ENCODE measurements at regions not wholly inside any gene's neighbourhood (a gene's known extent, or its start where the extent isn't known, plus 50 kb on each side); places are given as distances from the start of the nearest gene placed in this dataset.
"Not testable (repeated sequence)": the region's sequence is repeated elsewhere in the genome, so short reads cannot be mapped to it uniquely, and the experiment has no call there.

DNA sequence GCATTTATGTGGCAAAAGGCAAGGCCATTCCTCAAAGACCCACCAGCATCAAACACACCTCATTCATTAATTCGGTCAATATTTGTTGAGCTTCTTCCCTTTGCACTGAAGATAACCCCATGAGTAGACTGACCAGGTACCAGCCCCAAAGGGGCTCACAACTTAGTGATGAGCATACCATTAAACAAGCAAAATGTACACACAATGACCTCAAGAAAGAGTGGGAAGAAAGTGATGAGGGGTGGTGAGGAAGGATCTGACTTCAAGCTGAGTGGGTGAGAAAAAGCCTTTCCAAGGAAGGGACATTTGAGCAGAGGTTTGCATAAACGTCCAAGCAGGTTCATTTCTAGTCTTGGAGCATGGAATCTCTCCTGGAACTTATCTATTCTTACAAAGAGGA, 562.5 kb downstream of the TOX3 start:
- intact Hi-C loops (cut with DNase I; ENCODE audit: low total_unique reads), result no loop called here

DNA sequence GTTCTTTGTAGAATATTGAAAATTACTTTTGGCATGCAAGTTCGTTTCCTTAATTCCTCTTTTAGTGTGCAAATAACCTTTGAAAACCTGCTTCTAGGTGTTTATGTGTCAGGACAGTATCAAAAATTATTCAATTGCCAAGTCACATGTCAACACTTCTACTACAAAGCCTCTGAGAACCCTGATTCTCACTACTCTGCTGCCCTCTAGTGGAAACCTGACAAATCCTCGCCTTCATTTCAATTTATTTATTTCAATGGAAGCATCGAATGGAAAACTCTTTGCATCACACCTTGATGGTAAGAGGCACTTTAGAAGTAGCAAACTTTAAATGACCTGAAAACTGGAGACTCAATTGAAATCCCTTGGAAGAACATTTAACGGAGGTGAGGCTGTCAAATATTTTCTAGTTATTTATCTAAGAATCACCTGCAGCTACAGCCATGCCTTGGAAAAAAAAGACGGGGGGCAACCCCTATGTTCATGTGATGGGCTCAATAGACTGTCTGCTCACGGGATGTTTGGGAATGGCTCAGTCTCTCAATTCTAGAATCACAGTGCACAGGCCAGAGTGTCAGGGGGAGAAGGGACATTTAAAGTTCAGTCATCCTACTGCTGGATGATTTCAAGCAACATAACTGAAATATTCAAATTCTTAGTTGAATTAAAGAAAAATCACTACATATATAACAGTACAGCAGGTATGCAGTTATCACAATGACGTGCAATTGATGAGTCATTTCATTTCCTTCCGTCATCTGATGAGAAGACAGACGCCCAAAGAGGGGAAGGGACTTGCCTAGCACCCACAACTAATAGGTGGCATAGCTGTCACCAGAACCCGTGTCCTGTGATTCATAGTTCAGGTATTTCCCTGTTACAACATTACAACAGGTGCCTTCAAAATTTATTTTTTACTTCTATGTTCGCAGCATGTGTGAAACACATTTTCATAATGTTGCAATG, 563.9 kb downstream of the TOX3 start:
- H3K36me3 ChIP-seq, result no peaks in the 10 kb centered on the region
- no peaks in the 10 kb centered on the region for H3K27me3 ChIP-seq (replicated peaks in 1 of 7)
- H3K4me1 ChIP-seq, result no peaks in the 10 kb centered on the region
- WGBS, 5 donors, result 31 to 44% (median 36%) methylated on average over 11 of the region's 11 CpGs
- no peak overlapping the region for H3K4me3 ChIP-seq
- TF ChIP-seq, protein P1, sequence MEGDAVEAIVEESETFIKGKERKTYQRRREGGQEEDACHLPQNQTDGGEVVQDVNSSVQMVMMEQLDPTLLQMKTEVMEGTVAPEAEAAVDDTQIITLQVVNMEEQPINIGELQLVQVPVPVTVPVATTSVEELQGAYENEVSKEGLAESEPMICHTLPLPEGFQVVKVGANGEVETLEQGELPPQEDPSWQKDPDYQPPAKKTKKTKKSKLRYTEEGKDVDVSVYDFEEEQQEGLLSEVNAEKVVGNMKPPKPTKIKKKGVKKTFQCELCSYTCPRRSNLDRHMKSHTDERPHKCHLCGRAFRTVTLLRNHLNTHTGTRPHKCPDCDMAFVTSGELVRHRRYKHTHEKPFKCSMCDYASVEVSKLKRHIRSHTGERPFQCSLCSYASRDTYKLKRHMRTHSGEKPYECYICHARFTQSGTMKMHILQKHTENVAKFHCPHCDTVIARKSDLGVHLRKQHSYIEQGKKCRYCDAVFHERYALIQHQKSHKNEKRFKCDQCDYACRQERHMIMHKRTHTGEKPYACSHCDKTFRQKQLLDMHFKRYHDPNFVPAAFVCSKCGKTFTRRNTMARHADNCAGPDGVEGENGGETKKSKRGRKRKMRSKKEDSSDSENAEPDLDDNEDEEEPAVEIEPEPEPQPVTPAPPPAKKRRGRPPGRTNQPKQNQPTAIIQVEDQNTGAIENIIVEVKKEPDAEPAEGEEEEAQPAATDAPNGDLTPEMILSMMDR (IDR thresholded peaks at IDR 0.05 in 8 of 11, conservative IDR thresholded peaks at IDR 0.05 in 3 of 11), result peak in 9 of 11 experiments; percentile 12 to 61 (median 49)
- TF ChIP-seq POLR2AphosphoS5 (IDR thresholded peaks at IDR 0.05), result no peak
- no peak for DNase-seq
- peaks cover 0 to 3% (median 0%) of the 10 kb centered on the region in 8 donors for H3K9me3 ChIP-seq
- intact Hi-C loops (cut with DNase I; ENCODE audit: low total_unique reads), result no loop called here
- no peak overlapping the region for H3K27ac ChIP-seq

More for the DNA sequence above, 562.5 kb downstream of the TOX3 start:
- no peaks in the 10 kb centered on the region for H3K36me3 ChIP-seq
- H3K4me3 ChIP-seq, result no peak overlapping the region
- WGBS, 5 donors, result 38 to 51% (median 42%) methylated on average over 2 of the region's 2 CpGs
- H3K27ac ChIP-seq, result no peak overlapping the region
- TF ChIP-seq POLR2AphosphoS5 (IDR thresholded peaks at IDR 0.05) (no peak), POLR2A (IDR thresholded peaks at IDR 0.05) (no peak)
- TF ChIP-seq, protein P1 (IDR thresholded peaks at IDR 0.05 in 8 of 11, conservative IDR thresholded peaks at IDR 0.05 in 3 of 11), result no peak
- no peak for DNase-seq
- H3K4me1 ChIP-seq, result no peaks in the 10 kb centered on the region
- peaks cover 0 to 3% (median 0%) of the 10 kb centered on the region in 8 donors for H3K9me3 ChIP-seq
- no peaks in the 10 kb centered on the region for H3K27me3 ChIP-seq (replicated peaks in 1 of 7)

DNA sequence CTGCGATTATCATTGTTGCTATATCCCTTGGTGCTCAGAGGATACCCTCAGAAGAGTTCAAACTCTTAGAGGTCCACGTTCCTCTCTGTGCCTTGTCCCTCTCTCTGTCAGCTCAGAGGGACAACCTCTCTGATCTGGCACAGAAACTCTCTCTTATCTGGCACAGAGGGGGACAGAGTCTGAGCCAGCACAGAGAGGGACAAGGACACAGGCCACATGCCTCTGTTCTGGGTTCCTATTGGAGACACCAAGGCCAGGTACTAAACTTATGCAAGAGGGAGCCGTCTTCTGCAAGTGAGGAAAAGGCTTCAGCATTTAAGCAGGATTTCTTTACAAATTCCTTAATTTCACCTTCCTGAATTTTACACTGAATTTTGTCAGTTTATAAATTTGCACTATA, 565.2 kb downstream of the TOX3 start:
- intact Hi-C loops (cut with DNase I; ENCODE audit: low total_unique reads), result no loop called here
- no peak for DNase-seq
- Histone ChIP-seq H3K4me3 (no peak overlapping the region), H3K27ac (no peak overlapping the region), H3K27me3 (replicated peaks in 1 of 7) (no peaks in the 10 kb centered on the region), H3K4me1 (no peaks in the 10 kb centered on the region), H3K9me3 (no peaks in the 10 kb centered on the region), H3K36me3 (no peaks in the 10 kb centered on the region)
- TF ChIP-seq, protein P1 (IDR thresholded peaks at IDR 0.05 in 8 of 11, conservative IDR thresholded peaks at IDR 0.05 in 3 of 11), result no peak
- TF ChIP-seq POLR2A (IDR thresholded peaks at IDR 0.05) (no peak), POLR2AphosphoS5 (IDR thresholded peaks at IDR 0.05) (no peak)
- WGBS, 5 donors, result 66 to 74% (median 71%) methylated on average over 3 of the region's 3 CpGs

DNA sequence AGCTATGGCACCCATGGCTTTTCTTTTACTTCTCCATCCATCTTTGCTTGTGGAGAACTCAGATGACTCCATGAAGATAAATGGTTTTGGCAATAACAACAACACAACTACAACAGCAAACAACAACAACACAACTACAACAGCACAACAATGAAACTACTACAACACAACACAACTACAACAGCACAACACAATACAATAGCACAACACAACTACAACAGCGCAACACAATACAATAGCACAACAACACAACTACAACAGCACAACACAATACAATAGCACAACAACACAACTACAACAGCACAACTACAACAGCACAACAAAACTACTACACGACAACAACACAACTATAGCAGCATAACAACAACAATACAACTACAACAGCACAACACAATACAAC, 569.4 kb downstream of the TOX3 start:
- H3K27me3 ChIP-seq (replicated peaks in 1 of 7); H3K27ac ChIP-seq; H3K4me1 ChIP-seq; H3K4me3 ChIP-seq; H3K9me3 ChIP-seq; DNase-seq; H3K36me3 ChIP-seq; intact Hi-C loops (cut with DNase I; ENCODE audit: low total_unique reads): not testable (repeated sequence)
- WGBS, 5 donors, result 90 to 92% (median 90%) methylated on average over 2 of the region's 2 CpGs
